ENCODE measurements at regions not wholly inside any gene's neighbourhood (a gene's known extent, or its start where the extent isn't known, plus 50 kb on each side); places are given as distances from the start of the nearest gene placed in this dataset.
A peak's percentile ranks its signal among the peaks of the same experiment; 100 is the strongest.

DNA sequence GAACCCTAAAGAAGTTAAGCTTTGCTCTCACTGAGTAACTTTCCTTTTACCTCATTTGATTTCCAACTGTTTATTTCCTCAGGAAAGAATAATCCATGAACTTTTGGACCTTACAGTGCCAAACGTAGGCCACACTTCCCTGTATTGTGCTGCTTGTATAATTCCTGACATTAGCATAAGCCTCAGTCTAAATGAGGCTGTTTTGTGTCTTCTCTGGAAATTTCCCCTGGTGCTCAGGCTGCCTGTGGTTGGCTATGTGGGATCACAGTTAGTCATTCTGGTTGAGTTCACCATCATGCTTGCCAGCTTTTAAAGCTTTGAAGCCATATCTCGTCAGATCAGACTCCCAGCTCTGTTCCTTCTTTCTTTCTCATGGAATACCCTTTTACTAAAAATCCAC lies 107.0 kb downstream of the FAM76B start:
- H3K9me3 ChIP-seq = no peaks in the 10 kb centered on the region
- peaks cover 0 to 13% (median 2%) of the 10 kb centered on the region in 4 donors for H3K4me1 ChIP-seq
- WGBS, 2 donors (ENCODE audit: low coverage in 1 of 2) = 52 to 60% methylated on average over 2 of the region's 2 CpGs
- no peak for TF ChIP-seq POLR2AphosphoS5 (IDR thresholded peaks at IDR 0.05)
- TF ChIP-seq, protein P1, sequence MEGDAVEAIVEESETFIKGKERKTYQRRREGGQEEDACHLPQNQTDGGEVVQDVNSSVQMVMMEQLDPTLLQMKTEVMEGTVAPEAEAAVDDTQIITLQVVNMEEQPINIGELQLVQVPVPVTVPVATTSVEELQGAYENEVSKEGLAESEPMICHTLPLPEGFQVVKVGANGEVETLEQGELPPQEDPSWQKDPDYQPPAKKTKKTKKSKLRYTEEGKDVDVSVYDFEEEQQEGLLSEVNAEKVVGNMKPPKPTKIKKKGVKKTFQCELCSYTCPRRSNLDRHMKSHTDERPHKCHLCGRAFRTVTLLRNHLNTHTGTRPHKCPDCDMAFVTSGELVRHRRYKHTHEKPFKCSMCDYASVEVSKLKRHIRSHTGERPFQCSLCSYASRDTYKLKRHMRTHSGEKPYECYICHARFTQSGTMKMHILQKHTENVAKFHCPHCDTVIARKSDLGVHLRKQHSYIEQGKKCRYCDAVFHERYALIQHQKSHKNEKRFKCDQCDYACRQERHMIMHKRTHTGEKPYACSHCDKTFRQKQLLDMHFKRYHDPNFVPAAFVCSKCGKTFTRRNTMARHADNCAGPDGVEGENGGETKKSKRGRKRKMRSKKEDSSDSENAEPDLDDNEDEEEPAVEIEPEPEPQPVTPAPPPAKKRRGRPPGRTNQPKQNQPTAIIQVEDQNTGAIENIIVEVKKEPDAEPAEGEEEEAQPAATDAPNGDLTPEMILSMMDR (IDR thresholded peaks at IDR 0.05) = no peak
- TF ChIP-seq EP300 (IDR thresholded peaks at IDR 0.05; ENCODE audit: low read depth) = no peak
- no peak for TF ChIP-seq POLR2A (IDR thresholded peaks at IDR 0.05)
- intact Hi-C loops (cut with DNase I; ENCODE audit: low total_unique reads) (no loop called here), in situ Hi-C loops (cut with MboI; ENCODE audit: low pct_ligation_motif_present in 1 of 4, low pct_unique_long_range_greater_than_20kb in 1 of 4, low sequenced_read_pairs in 3 of 4) (no loop called here)
- H3K27me3 ChIP-seq = no peaks in the 10 kb centered on the region
- no peak overlapping the region for H3K4me3 ChIP-seq
- DNase-seq = no peak
- H3K27ac ChIP-seq = no peak overlapping the region
- H3K36me3 ChIP-seq = no peaks in the 10 kb centered on the region

DNA sequence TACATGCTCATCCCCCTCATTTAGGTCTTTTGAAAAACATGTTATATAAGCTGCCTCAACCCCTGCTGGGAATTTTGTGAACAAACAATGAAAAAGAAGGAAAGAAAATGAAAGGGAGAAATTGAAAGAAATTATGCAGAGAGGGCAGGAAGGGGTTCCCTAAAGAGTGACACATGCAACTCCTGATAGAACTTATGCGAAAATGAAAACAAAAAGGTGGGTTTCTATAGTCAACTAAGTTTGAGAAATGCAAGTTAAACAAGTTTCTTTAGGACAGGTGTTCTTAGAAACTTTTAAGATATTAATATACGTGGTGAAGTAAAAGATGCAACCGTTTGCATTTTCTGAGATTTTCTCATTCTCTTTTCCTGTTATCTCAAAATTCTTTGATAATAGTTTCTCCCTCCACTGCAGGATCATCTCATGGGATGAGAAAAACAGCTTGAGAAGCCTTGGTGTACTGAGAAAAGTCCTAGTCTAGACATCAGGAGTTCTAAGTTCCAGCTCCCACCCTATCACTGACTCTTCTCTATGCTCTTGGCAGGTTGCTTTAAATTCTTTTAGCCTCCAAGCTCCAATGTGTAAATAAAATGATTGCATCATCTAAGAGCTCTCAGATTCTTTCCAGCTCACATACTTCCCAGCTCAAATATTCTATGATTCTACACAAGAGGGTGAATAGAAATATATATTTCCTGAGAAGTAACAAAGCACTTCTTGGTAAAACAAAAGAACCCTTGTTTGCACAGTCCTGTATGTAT lies 109.2 kb downstream of the FAM76B start:
- Histone ChIP-seq H3K9me3 (no peaks in the 10 kb centered on the region), H3K27me3 (no peaks in the 10 kb centered on the region), H3K27ac (peak overlapping the region in 3 of 4 donors; percentile 31 to 46 (median 40)), H3K4me1 (peaks cover 0 to 13% (median 2%) of the 10 kb centered on the region in 4 donors), H3K36me3 (no peaks in the 10 kb centered on the region), H3K4me3 (no peak overlapping the region)
- intact Hi-C loops (cut with DNase I; ENCODE audit: low total_unique reads) = no loop called here
- TF ChIP-seq, protein P1 (IDR thresholded peaks at IDR 0.05) = no peak
- TF ChIP-seq POLR2A (IDR thresholded peaks at IDR 0.05) (no peak), POLR2AphosphoS5 (IDR thresholded peaks at IDR 0.05) (peak in 2 of 3 donors; percentile 31 to 47), EP300 (IDR thresholded peaks at IDR 0.05; ENCODE audit: low read depth) (no peak)
- WGBS, 2 donors (ENCODE audit: low coverage in 1 of 2) = 52 to 74% methylated on average over 3 of the region's 3 CpGs
- DNase-seq = no peak
- in situ Hi-C loops (cut with MboI; ENCODE audit: low pct_ligation_motif_present in 1 of 4, low pct_unique_long_range_greater_than_20kb in 1 of 4, low sequenced_read_pairs in 3 of 4) = no loop called here

DNA sequence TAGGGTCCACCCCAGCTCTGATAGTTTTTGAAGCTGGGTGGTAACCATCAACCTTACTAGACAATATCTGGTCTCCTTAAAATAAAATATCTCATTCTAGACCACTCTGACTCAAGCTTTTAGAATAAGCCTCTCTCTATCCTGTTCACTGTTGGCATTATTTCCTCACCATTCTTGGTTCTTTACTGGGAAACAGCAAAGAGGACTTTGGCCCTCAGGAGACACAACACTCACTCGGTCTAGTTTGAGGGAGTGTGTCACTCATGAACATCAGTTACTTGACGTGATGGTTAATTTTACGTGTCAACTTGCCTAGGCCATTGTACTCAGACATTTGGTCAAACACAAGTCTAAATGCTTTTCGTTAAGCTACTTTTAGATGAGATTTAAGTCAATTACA lies 110.6 kb downstream of the FAM76B start:
- in situ Hi-C loops (cut with MboI; ENCODE audit: low pct_ligation_motif_present in 1 of 4, low pct_unique_long_range_greater_than_20kb in 1 of 4, low sequenced_read_pairs in 3 of 4) = no loop called here
- Histone ChIP-seq H3K4me3 (no peak overlapping the region), H3K27ac (no peak overlapping the region), H3K4me1 (peaks cover 0 to 13% (median 2%) of the 10 kb centered on the region in 4 donors), H3K9me3 (no peaks in the 10 kb centered on the region), H3K27me3 (no peaks in the 10 kb centered on the region), H3K36me3 (no peaks in the 10 kb centered on the region)
- 82 to 96% methylated on average over 4 of the region's 4 CpGs for WGBS, 2 donors (ENCODE audit: low coverage in 1 of 2)
- DNase-seq = no peak
- intact Hi-C loops (cut with DNase I; ENCODE audit: low total_unique reads) = no loop called here
- no peak for TF ChIP-seq EP300 (IDR thresholded peaks at IDR 0.05; ENCODE audit: low read depth)
- no peak for TF ChIP-seq POLR2AphosphoS5 (IDR thresholded peaks at IDR 0.05)
- TF ChIP-seq, protein P1 (IDR thresholded peaks at IDR 0.05) = no peak
- no peak for TF ChIP-seq POLR2A (IDR thresholded peaks at IDR 0.05)

DNA sequence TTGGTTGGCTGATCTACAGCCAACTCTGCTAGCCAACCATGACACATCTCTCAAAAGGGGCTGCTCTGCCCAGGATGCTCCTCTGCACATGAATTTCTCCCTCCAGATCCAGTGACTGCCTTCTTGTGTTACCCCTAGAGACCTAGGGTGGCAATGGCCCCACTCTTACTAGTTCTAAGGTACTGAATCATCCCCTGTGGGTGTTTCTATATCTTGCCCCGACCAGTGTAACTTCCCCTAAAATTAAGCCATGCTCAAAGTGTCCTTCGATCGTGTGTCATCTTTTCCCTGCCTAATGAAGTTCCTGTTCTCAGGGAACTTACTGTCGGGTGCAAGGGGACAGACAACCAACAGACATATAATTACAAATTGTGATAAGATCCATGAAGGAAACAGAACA lies 113.3 kb downstream of the FAM76B start:
- TF ChIP-seq, protein P1 (IDR thresholded peaks at IDR 0.05) = no peak
- TF ChIP-seq POLR2AphosphoS5 (IDR thresholded peaks at IDR 0.05) (no peak), EP300 (IDR thresholded peaks at IDR 0.05; ENCODE audit: low read depth) (no peak), POLR2A (IDR thresholded peaks at IDR 0.05) (no peak)
- in situ Hi-C loops (cut with MboI; ENCODE audit: low pct_ligation_motif_present in 1 of 4, low pct_unique_long_range_greater_than_20kb in 1 of 4, low sequenced_read_pairs in 3 of 4) (no loop called here), intact Hi-C loops (cut with DNase I; ENCODE audit: low total_unique reads) (no loop called here)
- no peaks in the 10 kb centered on the region for H3K36me3 ChIP-seq
- H3K9me3 ChIP-seq = no peaks in the 10 kb centered on the region
- WGBS, 2 donors (ENCODE audit: low coverage in 1 of 2) = 78 to 88% methylated on average over 3 to 4 of the region's 4 CpGs
- no peak overlapping the region for H3K4me3 ChIP-seq
- peaks cover 0 to 13% (median 2%) of the 10 kb centered on the region in 4 donors for H3K4me1 ChIP-seq
- no peak overlapping the region for H3K27ac ChIP-seq
- DNase-seq = no peak
- H3K27me3 ChIP-seq = no peaks in the 10 kb centered on the region

All from transverse colon (tissue), 4 donors.